ENCODE measurements at regions not wholly inside any gene's neighbourhood (a gene's known extent, or its start where the extent isn't known, plus 50 kb on each side); places are given as distances from the start of the nearest gene placed in this dataset.
"Not testable (repeated sequence)": the region's sequence is repeated elsewhere in the genome, so short reads cannot be mapped to it uniquely, and the experiment has no call there.

DNA sequence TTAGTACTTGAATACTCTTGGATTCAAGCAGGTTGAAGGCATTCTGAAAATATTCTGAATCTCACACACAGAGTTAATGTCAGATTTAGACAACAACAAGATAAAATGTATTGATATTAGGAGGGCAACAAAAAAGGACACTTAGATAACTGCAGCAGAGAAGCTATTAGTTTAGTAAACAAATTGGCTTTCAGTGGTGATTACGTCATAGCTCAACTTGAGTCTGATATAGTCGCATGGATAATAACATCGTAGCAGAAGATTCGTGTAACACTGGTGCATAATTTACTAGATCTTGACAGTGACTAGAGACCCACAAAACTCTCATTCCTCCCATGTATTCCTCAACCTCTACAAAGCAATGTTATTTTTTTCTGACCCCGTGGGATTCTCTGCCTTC is 268.3 kb downstream of the KCNJ2 start:
- Histone ChIP-seq H4K20me1 (ENCODE audit: insufficient read depth, poor library complexity, severe bottlenecking) (no peaks in the 10 kb centered on the region), H3K4me3 (no peak overlapping the region), H3K79me2 (no peaks in the 10 kb centered on the region), H3K4me2 (no peak overlapping the region), H3K4me1 (ENCODE audit: insufficient read depth) (no peaks in the 10 kb centered on the region), H3K36me3 (replicated peaks; ENCODE audit: insufficient read depth, low read depth) (no peaks in the 10 kb centered on the region), H3K9me3 (ENCODE audit: low read depth) (no peaks in the 10 kb centered on the region), H3K27me3 (no peaks in the 10 kb centered on the region), H3K27ac (no peak overlapping the region), H2AFZ (no peak overlapping the region), H3K9me2 (replicated peaks; ENCODE audit: insufficient read depth) (no peaks in the 10 kb centered on the region)
- TF ChIP-seq, protein P1, sequence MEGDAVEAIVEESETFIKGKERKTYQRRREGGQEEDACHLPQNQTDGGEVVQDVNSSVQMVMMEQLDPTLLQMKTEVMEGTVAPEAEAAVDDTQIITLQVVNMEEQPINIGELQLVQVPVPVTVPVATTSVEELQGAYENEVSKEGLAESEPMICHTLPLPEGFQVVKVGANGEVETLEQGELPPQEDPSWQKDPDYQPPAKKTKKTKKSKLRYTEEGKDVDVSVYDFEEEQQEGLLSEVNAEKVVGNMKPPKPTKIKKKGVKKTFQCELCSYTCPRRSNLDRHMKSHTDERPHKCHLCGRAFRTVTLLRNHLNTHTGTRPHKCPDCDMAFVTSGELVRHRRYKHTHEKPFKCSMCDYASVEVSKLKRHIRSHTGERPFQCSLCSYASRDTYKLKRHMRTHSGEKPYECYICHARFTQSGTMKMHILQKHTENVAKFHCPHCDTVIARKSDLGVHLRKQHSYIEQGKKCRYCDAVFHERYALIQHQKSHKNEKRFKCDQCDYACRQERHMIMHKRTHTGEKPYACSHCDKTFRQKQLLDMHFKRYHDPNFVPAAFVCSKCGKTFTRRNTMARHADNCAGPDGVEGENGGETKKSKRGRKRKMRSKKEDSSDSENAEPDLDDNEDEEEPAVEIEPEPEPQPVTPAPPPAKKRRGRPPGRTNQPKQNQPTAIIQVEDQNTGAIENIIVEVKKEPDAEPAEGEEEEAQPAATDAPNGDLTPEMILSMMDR (IDR thresholded peaks at IDR 0.05; ENCODE audit: poor library complexity), result no peak
- TF ChIP-seq EZH2 (IDR thresholded peaks at IDR 0.05; ENCODE audit: borderline replicate concordance) (no peak), EZH2phosphoT487 (IDR thresholded peaks at IDR 0.05; ENCODE audit: low read depth, severe bottlenecking, unreplicated experiment) (no peak)
- DNase-seq (ENCODE audit: low spot score), result no peak
- 83% methylated on average over 5 of the region's 5 CpGs for WGBS (ENCODE audit: low lambda C conversion rate, missing lambda C conversion rate)

DNA sequence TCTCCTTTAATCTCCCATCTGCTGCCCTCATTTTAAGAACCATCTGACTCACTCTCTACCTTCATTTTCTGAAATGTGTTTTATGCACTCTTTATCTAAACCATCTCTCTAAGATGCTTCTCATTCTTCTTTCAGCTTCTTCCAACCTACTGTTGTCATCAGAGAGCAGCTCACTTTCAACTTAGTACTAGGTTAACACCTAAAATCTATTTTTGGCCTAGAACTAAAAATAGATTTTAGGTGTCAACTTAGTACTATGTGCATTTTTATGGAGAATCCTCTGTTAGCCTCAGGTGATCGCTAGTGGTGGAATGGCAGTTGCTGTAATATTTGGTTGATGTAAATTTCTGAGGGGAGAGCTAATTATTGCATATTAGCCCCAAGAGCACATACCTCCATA is 277.1 kb downstream of the KCNJ2 start:
- H3K9me2 ChIP-seq (replicated peaks; ENCODE audit: insufficient read depth), result no peaks in the 10 kb centered on the region
- H3K4me1 ChIP-seq (ENCODE audit: insufficient read depth), result no peaks in the 10 kb centered on the region
- H4K20me1 ChIP-seq (ENCODE audit: insufficient read depth, poor library complexity, severe bottlenecking), result no peaks in the 10 kb centered on the region
- no peaks in the 10 kb centered on the region for H3K36me3 ChIP-seq (replicated peaks; ENCODE audit: insufficient read depth, low read depth)
- no peak overlapping the region for H3K4me2 ChIP-seq
- H3K9me3 ChIP-seq (ENCODE audit: low read depth), result no peaks in the 10 kb centered on the region
- TF ChIP-seq EZH2 (IDR thresholded peaks at IDR 0.05; ENCODE audit: borderline replicate concordance), result no peak
- TF ChIP-seq EZH2phosphoT487 (IDR thresholded peaks at IDR 0.05; ENCODE audit: low read depth, severe bottlenecking, unreplicated experiment), result no peak
- TF ChIP-seq, protein P1 (IDR thresholded peaks at IDR 0.05; ENCODE audit: poor library complexity), result no peak
- no peaks in the 10 kb centered on the region for H3K27me3 ChIP-seq
- no peak for DNase-seq (ENCODE audit: low spot score)
- H3K79me2 ChIP-seq, result no peaks in the 10 kb centered on the region
- no peak overlapping the region for H3K27ac ChIP-seq
- 96% methylated on average over 1 of the region's 1 CpG for WGBS (ENCODE audit: low lambda C conversion rate, missing lambda C conversion rate)
- H3K4me3 ChIP-seq, result no peak overlapping the region
- no peak overlapping the region for H2AFZ ChIP-seq

DNA sequence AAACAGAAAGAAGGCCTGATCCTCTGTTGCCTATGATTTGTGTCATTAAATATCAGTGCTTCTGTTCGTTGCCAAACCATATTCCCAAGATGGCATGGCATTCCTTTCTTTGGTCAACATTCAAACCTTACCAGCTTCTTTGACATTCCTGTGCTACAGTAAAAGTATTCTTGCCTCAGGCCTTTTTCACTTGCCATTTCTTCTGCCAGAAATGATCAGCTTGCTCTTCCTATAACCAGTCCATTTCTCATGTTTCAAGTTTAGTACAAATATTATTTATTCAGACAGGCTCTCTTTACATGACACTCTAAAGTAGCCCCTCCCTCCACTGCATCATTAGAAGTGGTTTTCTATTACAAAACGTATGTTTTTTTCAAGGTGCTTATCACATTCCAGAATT is 278.3 kb downstream of the KCNJ2 start:
- WGBS (ENCODE audit: low lambda C conversion rate, missing lambda C conversion rate), result 49% methylated on average over 2 of the region's 2 CpGs
- no peaks in the 10 kb centered on the region for H3K9me3 ChIP-seq (ENCODE audit: low read depth)
- no peak for DNase-seq (ENCODE audit: low spot score)
- H3K27me3 ChIP-seq, result no peaks in the 10 kb centered on the region
- H3K4me1 ChIP-seq (ENCODE audit: insufficient read depth), result no peaks in the 10 kb centered on the region
- TF ChIP-seq EZH2phosphoT487 (IDR thresholded peaks at IDR 0.05; ENCODE audit: low read depth, severe bottlenecking, unreplicated experiment) (no peak), EZH2 (IDR thresholded peaks at IDR 0.05; ENCODE audit: borderline replicate concordance) (no peak)
- TF ChIP-seq, protein P1 (IDR thresholded peaks at IDR 0.05; ENCODE audit: poor library complexity), result no peak
- H3K4me3 ChIP-seq, result no peak overlapping the region
- H2AFZ ChIP-seq, result no peak overlapping the region
- H4K20me1 ChIP-seq (ENCODE audit: insufficient read depth, poor library complexity, severe bottlenecking), result no peaks in the 10 kb centered on the region
- H3K36me3 ChIP-seq (replicated peaks; ENCODE audit: insufficient read depth, low read depth), result no peaks in the 10 kb centered on the region
- H3K79me2 ChIP-seq, result no peaks in the 10 kb centered on the region
- no peaks in the 10 kb centered on the region for H3K9me2 ChIP-seq (replicated peaks; ENCODE audit: insufficient read depth)
- no peak overlapping the region for H3K4me2 ChIP-seq
- H3K27ac ChIP-seq, result no peak overlapping the region

DNA sequence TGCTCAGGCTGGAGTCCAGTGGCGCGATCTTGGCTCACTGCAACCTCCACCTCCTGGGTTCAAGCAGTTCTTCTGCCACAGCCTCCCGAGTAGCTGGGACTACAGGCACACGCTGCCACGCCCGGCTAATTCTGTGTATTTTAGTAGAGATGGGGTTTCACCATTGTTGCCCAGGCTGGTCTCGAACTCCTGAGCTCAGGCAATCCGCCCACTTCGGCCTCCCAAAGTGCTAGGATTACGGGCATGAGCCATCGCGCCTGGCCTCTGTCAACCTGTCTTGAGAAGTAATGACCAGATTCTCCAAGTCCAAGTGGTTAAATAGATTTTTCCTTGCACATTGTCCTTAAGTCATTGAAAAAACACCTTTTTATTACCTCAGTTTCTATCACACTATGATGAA is 283.7 kb downstream of the KCNJ2 start:
- not testable (repeated sequence) for H3K36me3 ChIP-seq (replicated peaks; ENCODE audit: insufficient read depth, low read depth)

More for the DNA sequence above, 283.7 kb downstream of the KCNJ2 start:
- DNase-seq (ENCODE audit: low spot score); H3K4me3 ChIP-seq; H3K79me2 ChIP-seq; H3K27ac ChIP-seq; H2AFZ ChIP-seq; H4K20me1 ChIP-seq (ENCODE audit: insufficient read depth, poor library complexity, severe bottlenecking); H3K4me1 ChIP-seq (ENCODE audit: insufficient read depth); H3K9me3 ChIP-seq (ENCODE audit: low read depth); H3K9me2 ChIP-seq (replicated peaks; ENCODE audit: insufficient read depth); H3K27me3 ChIP-seq; H3K4me2 ChIP-seq: not testable (repeated sequence)
- 92% methylated on average over 12 of the region's 12 CpGs for WGBS (ENCODE audit: low lambda C conversion rate, missing lambda C conversion rate)

Data from hepatocyte (in vitro differentiated cells).